ENCODE measurements at regions not wholly inside any gene's neighbourhood (a gene's known extent, or its start where the extent isn't known, plus 50 kb on each side); places are given as distances from the start of the nearest gene placed in this dataset.
"Not testable (repeated sequence)": the region's sequence is repeated elsewhere in the genome, so short reads cannot be mapped to it uniquely, and the experiment has no call there.

- Histone ChIP-seq H3K36me3 (ENCODE audit: control insufficient read depth, insufficient read depth, low read length) (no peaks in the 10 kb centered on the region), H3K9ac (ENCODE audit: low read length) (no peak overlapping the region), H3K27ac (ENCODE audit: low read depth, low read length) (no peak overlapping the region), H3K4me3 (ENCODE audit: low read length) (no peak overlapping the region), H3K27me3 (ENCODE audit: control insufficient read depth, insufficient read depth, low read length) (peaks cover 10% of the 10 kb centered on the region), H3K4me1 (ENCODE audit: control insufficient read depth, insufficient read depth, low read length) (no peaks in the 10 kb centered on the region)
These were observed 89.8 kb upstream of the SFSWAP start for GRCh38 chr12:131620946-131621681.

GRCh38 chr12:131621701-131622421 lies 89.0 kb upstream of the SFSWAP start:
- no peak overlapping the region for H3K4me3 ChIP-seq (ENCODE audit: low read length)
- no peak overlapping the region for H3K9ac ChIP-seq (ENCODE audit: low read length)
- H3K36me3 ChIP-seq (ENCODE audit: control insufficient read depth, insufficient read depth, low read length), result no peaks in the 10 kb centered on the region
- H3K4me1 ChIP-seq (ENCODE audit: control insufficient read depth, insufficient read depth, low read length), result no peaks in the 10 kb centered on the region
- H3K27me3 ChIP-seq (ENCODE audit: control insufficient read depth, insufficient read depth, low read length), result peaks cover 10% of the 10 kb centered on the region
- H3K27ac ChIP-seq (ENCODE audit: low read depth, low read length), result no peak overlapping the region

GRCh38 chr12:131622422-131622955 lies 88.4 kb upstream of the SFSWAP start:
- Histone ChIP-seq H3K4me3 (ENCODE audit: low read length) (no peak overlapping the region), H3K36me3 (ENCODE audit: control insufficient read depth, insufficient read depth, low read length) (no peaks in the 10 kb centered on the region), H3K4me1 (ENCODE audit: control insufficient read depth, insufficient read depth, low read length) (no peaks in the 10 kb centered on the region), H3K27ac (ENCODE audit: low read depth, low read length) (no peak overlapping the region), H3K27me3 (ENCODE audit: control insufficient read depth, insufficient read depth, low read length) (peaks cover 10% of the 10 kb centered on the region), H3K9ac (ENCODE audit: low read length) (no peak overlapping the region)

- not testable (repeated sequence) for H3K4me1 ChIP-seq (ENCODE audit: control insufficient read depth, insufficient read depth, low read length); H3K9ac ChIP-seq (ENCODE audit: low read length)
- peaks cover 13% of the 10 kb centered on the region for H3K27me3 ChIP-seq (ENCODE audit: control insufficient read depth, insufficient read depth, low read length)
These were observed 87.2 kb upstream of the SFSWAP start for GRCh38 chr12:131623404-131624368.

GRCh38 chr12:131624369-131624739 lies 86.5 kb upstream of the SFSWAP start:
- H3K27me3 ChIP-seq (ENCODE audit: control insufficient read depth, insufficient read depth, low read length), result peaks cover 13% of the 10 kb centered on the region
- H3K4me3 ChIP-seq (ENCODE audit: low read length); H3K4me1 ChIP-seq (ENCODE audit: control insufficient read depth, insufficient read depth, low read length); H3K27ac ChIP-seq (ENCODE audit: low read depth, low read length); H3K9ac ChIP-seq (ENCODE audit: low read length); H3K36me3 ChIP-seq (ENCODE audit: control insufficient read depth, insufficient read depth, low read length): not testable (repeated sequence)

More at GRCh38 chr12:131623404-131624368, 87.2 kb upstream of the SFSWAP start:
- not testable (repeated sequence) for H3K4me3 ChIP-seq (ENCODE audit: low read length); H3K27ac ChIP-seq (ENCODE audit: low read depth, low read length); H3K36me3 ChIP-seq (ENCODE audit: control insufficient read depth, insufficient read depth, low read length)

- H3K27ac ChIP-seq (ENCODE audit: low read depth, low read length); H3K4me3 ChIP-seq (ENCODE audit: low read length); H3K9ac ChIP-seq (ENCODE audit: low read length); H3K4me1 ChIP-seq (ENCODE audit: control insufficient read depth, insufficient read depth, low read length); H3K36me3 ChIP-seq (ENCODE audit: control insufficient read depth, insufficient read depth, low read length); H3K27me3 ChIP-seq (ENCODE audit: control insufficient read depth, insufficient read depth, low read length): not testable (repeated sequence)
These were observed 86.0 kb upstream of the SFSWAP start for GRCh38 chr12:131624756-131625501.

- H3K4me3 ChIP-seq (ENCODE audit: low read length); H3K27me3 ChIP-seq (ENCODE audit: control insufficient read depth, insufficient read depth, low read length); H3K4me1 ChIP-seq (ENCODE audit: control insufficient read depth, insufficient read depth, low read length); H3K9ac ChIP-seq (ENCODE audit: low read length); H3K27ac ChIP-seq (ENCODE audit: low read depth, low read length); H3K36me3 ChIP-seq (ENCODE audit: control insufficient read depth, insufficient read depth, low read length): not testable (repeated sequence)
These were observed 84.7 kb upstream of the SFSWAP start for GRCh38 chr12:131625966-131626722.

GRCh38 chr12:131627151-131628022 lies 83.5 kb upstream of the SFSWAP start:
- H3K4me3 ChIP-seq (ENCODE audit: low read length); H3K27me3 ChIP-seq (ENCODE audit: control insufficient read depth, insufficient read depth, low read length); H3K9ac ChIP-seq (ENCODE audit: low read length); H3K36me3 ChIP-seq (ENCODE audit: control insufficient read depth, insufficient read depth, low read length); H3K4me1 ChIP-seq (ENCODE audit: control insufficient read depth, insufficient read depth, low read length); H3K27ac ChIP-seq (ENCODE audit: low read depth, low read length): not testable (repeated sequence)

- Histone ChIP-seq H3K36me3 (ENCODE audit: control insufficient read depth, insufficient read depth, low read length) (no peaks in the 10 kb centered on the region), H3K4me3 (ENCODE audit: low read length) (no peak overlapping the region), H3K27ac (ENCODE audit: low read depth, low read length) (no peak overlapping the region), H3K9ac (ENCODE audit: low read length) (no peak overlapping the region), H3K27me3 (ENCODE audit: control insufficient read depth, insufficient read depth, low read length) (peaks cover 3% of the 10 kb centered on the region), H3K4me1 (ENCODE audit: control insufficient read depth, insufficient read depth, low read length) (no peaks in the 10 kb centered on the region)
These were observed 82.7 kb upstream of the SFSWAP start for GRCh38 chr12:131628023-131628740.

- Histone ChIP-seq H3K4me1 (ENCODE audit: control insufficient read depth, insufficient read depth, low read length) (no peaks in the 10 kb centered on the region), H3K4me3 (ENCODE audit: low read length) (no peak overlapping the region), H3K27ac (ENCODE audit: low read depth, low read length) (no peak overlapping the region), H3K27me3 (ENCODE audit: control insufficient read depth, insufficient read depth, low read length) (peaks cover 3% of the 10 kb centered on the region), H3K9ac (ENCODE audit: low read length) (no peak overlapping the region), H3K36me3 (ENCODE audit: control insufficient read depth, insufficient read depth, low read length) (no peaks in the 10 kb centered on the region)
These were observed 82.0 kb upstream of the SFSWAP start for GRCh38 chr12:131628766-131629448.

All from rectal smooth muscle tissue (tissue), 1 donor.